Gastroesophageal sphincter (tissue), 3 donors: ENCODE measurements at regions not wholly inside any gene's neighbourhood (a gene's known extent, or its start where the extent isn't known, plus 50 kb on each side); places are given as distances from the start of the nearest gene placed in this dataset.

Experiments used
- CTCF ChIP-seq, 4 experiments: fragments of 200-600 bp in 2 of 4; fragments of 450-650 bp in 2 of 4; sonication (generic) in 1 of 4; IDR thresholded peaks; one replicate each; pipeline ENCODE4 v1.5.1; 2017 to 2019; ENCODE audit warnings: antibody characterized with exemption in 4 of 4, mild to moderate bottlenecking in 2 of 4, moderate library complexity in 2 of 4
- POLR2A ChIP-seq, 2 donors: fragments of 450-650 bp; IDR thresholded peaks; one replicate each; pipeline ENCODE4 v1.6.1; 2017; ENCODE audit warnings: antibody characterized with exemption in 2 of 2, mild to moderate bottlenecking in 2 of 2, moderate library complexity in 1 of 2

- TF ChIP-seq CTCF (IDR thresholded peaks at IDR 0.05) (no peak), POLR2A (IDR thresholded peaks at IDR 0.05) (no peak)
Observed at GRCh38 chr5:33129309-33129708, 311.5 kb upstream of the TARS1 start.
